Astrocyte of the spinal cord (primary cell): ENCODE measurements at regions not wholly inside any gene's neighbourhood (a gene's known extent, or its start where the extent isn't known, plus 50 kb on each side); places are given as distances from the start of the nearest gene placed in this dataset.

Experiments
- DNase-seq: peaks from one replicate; pipeline ENCODE4 v3.0.0; 2011; ENCODE audit warnings: low read depth, low spot score
- H3K4me3 ChIP-seq: 2 replicates; pipeline ENCODE4 v1.5.1; 2011; ENCODE audit warnings: low read depth, mild to moderate bottlenecking, low read length, moderate library complexity
- in situ Hi-C: cut with HindIII; loops from 2 replicates; pipeline ENCODE4 v1.10.0; 2017; ENCODE audit warnings: low sequenced_read_pairs
- TF ChIP-seq, protein P1 (sequence below): IDR thresholded peaks from 2 replicates; pipeline ENCODE4 v1.5.1; 2012; ENCODE audit warnings: low read depth, mild to moderate bottlenecking, low read length, inconsistent platforms

DNA sequence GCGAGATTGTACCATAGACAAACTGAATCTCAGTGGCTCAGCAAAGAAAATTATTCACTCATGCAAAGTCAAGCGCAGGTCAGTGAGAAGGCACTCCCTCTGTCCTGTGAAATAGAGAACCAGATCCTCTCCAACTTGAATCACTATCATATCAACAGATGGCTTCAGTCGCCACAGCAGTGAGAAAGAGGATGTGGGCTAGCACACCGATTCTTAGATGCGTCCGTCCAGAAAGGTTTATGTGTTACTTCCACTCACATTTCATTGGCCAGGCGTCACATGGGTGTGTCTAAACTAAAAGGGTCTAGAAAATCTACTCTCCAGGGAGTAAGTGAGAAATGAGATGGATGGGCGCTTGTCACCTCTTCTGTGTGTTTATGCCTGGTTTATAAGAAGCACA, 141.6 kb upstream of the KBTBD8 start:
- TF ChIP-seq, protein P1, sequence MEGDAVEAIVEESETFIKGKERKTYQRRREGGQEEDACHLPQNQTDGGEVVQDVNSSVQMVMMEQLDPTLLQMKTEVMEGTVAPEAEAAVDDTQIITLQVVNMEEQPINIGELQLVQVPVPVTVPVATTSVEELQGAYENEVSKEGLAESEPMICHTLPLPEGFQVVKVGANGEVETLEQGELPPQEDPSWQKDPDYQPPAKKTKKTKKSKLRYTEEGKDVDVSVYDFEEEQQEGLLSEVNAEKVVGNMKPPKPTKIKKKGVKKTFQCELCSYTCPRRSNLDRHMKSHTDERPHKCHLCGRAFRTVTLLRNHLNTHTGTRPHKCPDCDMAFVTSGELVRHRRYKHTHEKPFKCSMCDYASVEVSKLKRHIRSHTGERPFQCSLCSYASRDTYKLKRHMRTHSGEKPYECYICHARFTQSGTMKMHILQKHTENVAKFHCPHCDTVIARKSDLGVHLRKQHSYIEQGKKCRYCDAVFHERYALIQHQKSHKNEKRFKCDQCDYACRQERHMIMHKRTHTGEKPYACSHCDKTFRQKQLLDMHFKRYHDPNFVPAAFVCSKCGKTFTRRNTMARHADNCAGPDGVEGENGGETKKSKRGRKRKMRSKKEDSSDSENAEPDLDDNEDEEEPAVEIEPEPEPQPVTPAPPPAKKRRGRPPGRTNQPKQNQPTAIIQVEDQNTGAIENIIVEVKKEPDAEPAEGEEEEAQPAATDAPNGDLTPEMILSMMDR: no peak
- H3K4me3 ChIP-seq: no peak overlapping the region
- no peak for DNase-seq
- in situ Hi-C loops: no loop called here

GRCh38 chr3:66858656-66859381, 139.3 kb upstream of the KBTBD8 start:
- in situ Hi-C loops: no loop called here
- TF ChIP-seq, protein P1: peak; percentile 7
- no peak for DNase-seq
- H3K4me3 ChIP-seq: no peak overlapping the region

DNA sequence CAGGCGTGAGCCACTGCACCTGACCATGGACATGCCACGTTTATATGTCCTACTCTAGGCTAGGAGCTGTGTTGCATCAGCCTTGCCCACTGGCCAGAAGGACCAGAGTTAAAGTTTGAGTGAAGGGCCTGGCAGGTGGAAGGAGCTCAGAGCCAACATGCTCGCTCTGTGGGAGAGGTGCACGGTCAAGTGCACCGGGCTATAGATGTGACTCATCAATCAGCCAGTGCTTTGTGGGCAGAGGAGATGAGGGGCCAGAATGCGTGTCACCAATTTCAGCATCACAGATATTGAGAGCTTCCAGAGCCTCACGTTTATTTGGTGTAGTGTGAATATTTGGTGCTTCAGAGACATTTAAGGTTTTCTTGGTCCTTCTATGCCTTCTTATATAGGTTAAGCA, 137.3 kb upstream of the KBTBD8 start:
- in situ Hi-C loops: no loop called here
- H3K4me3 ChIP-seq: no peak overlapping the region
- TF ChIP-seq, protein P1: no peak
- no peak for DNase-seq

- TF ChIP-seq, protein P1: no peak
- no peak overlapping the region for H3K4me3 ChIP-seq
- in situ Hi-C loops: no loop called here
- no peak for DNase-seq
These were observed 134.6 kb upstream of the KBTBD8 start for GRCh38 chr3:66863205-66864111.

DNA sequence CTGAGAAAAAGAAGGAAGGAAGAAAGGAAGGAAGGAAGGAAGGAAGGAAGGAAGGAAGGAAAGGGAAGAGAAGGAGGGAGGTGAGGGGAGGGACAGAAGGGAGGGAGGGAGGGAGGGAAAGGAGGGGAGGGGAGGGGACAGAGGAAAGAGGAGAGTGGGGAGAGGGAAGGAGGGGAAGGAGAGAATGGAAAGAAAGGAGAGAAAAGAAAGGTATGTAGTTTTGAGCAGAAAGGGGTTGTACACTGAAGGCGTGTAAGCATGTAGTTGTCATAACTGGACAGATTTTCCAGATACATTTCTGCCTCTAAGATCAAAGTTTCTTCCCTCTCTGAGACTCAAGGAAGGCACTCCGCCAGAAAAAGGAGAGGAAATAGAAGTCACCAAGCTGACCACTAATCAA, 113.4 kb upstream of the KBTBD8 start:
- no peak overlapping the region for H3K4me3 ChIP-seq
- in situ Hi-C loops: no loop called here
- DNase-seq: no peak
- TF ChIP-seq, protein P1: no peak

GRCh38 chr3:66885326-66886000, 112.6 kb upstream of the KBTBD8 start:
- peak; percentile 35 for DNase-seq
- no peak overlapping the region for H3K4me3 ChIP-seq
- TF ChIP-seq, protein P1: no peak
- in situ Hi-C loops: no loop called here
